ENCODE measurements at regions not wholly inside any gene's neighbourhood (a gene's known extent, or its start where the extent isn't known, plus 50 kb on each side); places are given as distances from the start of the nearest gene placed in this dataset.

GRCh38 chr13:87837522-87837921, 166.4 kb downstream of the SLITRK5 start:
- no peaks in the 10 kb centered on the region for H3K4me1 Mint-ChIP-seq
- no peaks in the 10 kb centered on the region for H3K27me3 Mint-ChIP-seq
- H3K4me3 Mint-ChIP-seq, result no peak overlapping the region
- no peaks in the 10 kb centered on the region for H3K36me3 Mint-ChIP-seq
- no peak overlapping the region for H3K27ac Mint-ChIP-seq
- DNase-seq, result no peak
- peaks cover 3% of the 10 kb centered on the region for H3K9me3 Mint-ChIP-seq

- Mint-ChIP-seq H3K36me3 (no peaks in the 10 kb centered on the region), H3K27ac (no peak overlapping the region), H3K27me3 (no peaks in the 10 kb centered on the region), H3K9me3 (peaks cover 3% of the 10 kb centered on the region), H3K4me1 (no peaks in the 10 kb centered on the region), H3K4me3 (no peak overlapping the region)
- DNase-seq, result no peak
Observed at GRCh38 chr13:87837946-87838345, 166.8 kb downstream of the SLITRK5 start.

GRCh38 chr13:87851410-87851809, 180.2 kb downstream of the SLITRK5 start:
- Mint-ChIP-seq H3K4me1 (no peaks in the 10 kb centered on the region), H3K27ac (no peak overlapping the region), H3K27me3 (no peaks in the 10 kb centered on the region), H3K4me3 (no peak overlapping the region), H3K9me3 (peaks cover 14% of the 10 kb centered on the region), H3K36me3 (no peaks in the 10 kb centered on the region)
- no peak for DNase-seq

- no peaks in the 10 kb centered on the region for H3K4me1 Mint-ChIP-seq
- no peak for DNase-seq
- H3K27me3 Mint-ChIP-seq, result no peaks in the 10 kb centered on the region
- H3K36me3 Mint-ChIP-seq, result no peaks in the 10 kb centered on the region
- H3K27ac Mint-ChIP-seq, result no peak overlapping the region
- H3K4me3 Mint-ChIP-seq, result no peak overlapping the region
- peaks cover 17% of the 10 kb centered on the region for H3K9me3 Mint-ChIP-seq
Observed at GRCh38 chr13:87855553-87855952, 184.4 kb downstream of the SLITRK5 start.

GRCh38 chr13:87859261-87859660, 188.1 kb downstream of the SLITRK5 start:
- no peaks in the 10 kb centered on the region for H3K27me3 Mint-ChIP-seq
- H3K9me3 Mint-ChIP-seq, result peaks cover 3% of the 10 kb centered on the region
- DNase-seq, result no peak
- no peak overlapping the region for H3K4me3 Mint-ChIP-seq
- no peaks in the 10 kb centered on the region for H3K4me1 Mint-ChIP-seq
- no peak overlapping the region for H3K27ac Mint-ChIP-seq
- H3K36me3 Mint-ChIP-seq, result no peaks in the 10 kb centered on the region

GRCh38 chr13:87867426-87867825, 196.3 kb downstream of the SLITRK5 start:
- H3K27me3 Mint-ChIP-seq, result no peaks in the 10 kb centered on the region
- no peak overlapping the region for H3K27ac Mint-ChIP-seq
- DNase-seq, result no peak
- H3K9me3 Mint-ChIP-seq, result peaks cover 1% of the 10 kb centered on the region
- no peaks in the 10 kb centered on the region for H3K4me1 Mint-ChIP-seq
- H3K36me3 Mint-ChIP-seq, result no peaks in the 10 kb centered on the region
- H3K4me3 Mint-ChIP-seq, result no peak overlapping the region

GRCh38 chr13:87868731-87869130, 197.6 kb downstream of the SLITRK5 start:
- Mint-ChIP-seq H3K36me3 (no peaks in the 10 kb centered on the region), H3K27me3 (no peaks in the 10 kb centered on the region), H3K4me3 (no peak overlapping the region), H3K4me1 (no peaks in the 10 kb centered on the region), H3K9me3 (peaks cover 1% of the 10 kb centered on the region), H3K27ac (no peak overlapping the region)
- DNase-seq, result no peak

- Mint-ChIP-seq H3K9me3 (peaks cover 2% of the 10 kb centered on the region), H3K27me3 (no peaks in the 10 kb centered on the region), H3K4me1 (no peaks in the 10 kb centered on the region), H3K36me3 (no peaks in the 10 kb centered on the region), H3K27ac (no peak overlapping the region), H3K4me3 (no peak overlapping the region)
- DNase-seq, result no peak
Observed at GRCh38 chr13:87872813-87873212, 201.6 kb downstream of the SLITRK5 start.

GRCh38 chr13:87877477-87877876, 206.3 kb downstream of the SLITRK5 start:
- Mint-ChIP-seq H3K27me3 (no peaks in the 10 kb centered on the region), H3K4me1 (no peaks in the 10 kb centered on the region), H3K36me3 (no peaks in the 10 kb centered on the region), H3K9me3 (peaks cover 2% of the 10 kb centered on the region), H3K4me3 (no peak overlapping the region), H3K27ac (no peak overlapping the region)
- DNase-seq, result no peak

GRCh38 chr13:87878706-87879105, 207.5 kb downstream of the SLITRK5 start:
- H3K36me3 Mint-ChIP-seq, result no peaks in the 10 kb centered on the region
- no peak overlapping the region for H3K4me3 Mint-ChIP-seq
- no peaks in the 10 kb centered on the region for H3K27me3 Mint-ChIP-seq
- H3K27ac Mint-ChIP-seq, result no peak overlapping the region
- peaks cover 2% of the 10 kb centered on the region for H3K9me3 Mint-ChIP-seq
- no peaks in the 10 kb centered on the region for H3K4me1 Mint-ChIP-seq
- no peak for DNase-seq

GRCh38 chr13:87884884-87885283, 213.7 kb downstream of the SLITRK5 start:
- peaks cover 5% of the 10 kb centered on the region for H3K9me3 Mint-ChIP-seq
- no peaks in the 10 kb centered on the region for H3K36me3 Mint-ChIP-seq
- DNase-seq, result no peak
- H3K27me3 Mint-ChIP-seq, result no peaks in the 10 kb centered on the region
- no peak overlapping the region for H3K4me3 Mint-ChIP-seq
- no peaks in the 10 kb centered on the region for H3K4me1 Mint-ChIP-seq
- no peak overlapping the region for H3K27ac Mint-ChIP-seq

- Mint-ChIP-seq H3K4me3 (no peak overlapping the region), H3K27ac (no peak overlapping the region), H3K4me1 (no peaks in the 10 kb centered on the region), H3K36me3 (no peaks in the 10 kb centered on the region), H3K9me3 (peaks cover 7% of the 10 kb centered on the region), H3K27me3 (no peaks in the 10 kb centered on the region)
- DNase-seq, result no peak
Observed at GRCh38 chr13:87887459-87888123, 216.4 kb downstream of the SLITRK5 start.

GRCh38 chr13:87889254-87889653, 218.1 kb downstream of the SLITRK5 start:
- Mint-ChIP-seq H3K27ac (no peak overlapping the region), H3K4me1 (no peaks in the 10 kb centered on the region), H3K9me3 (peaks cover 7% of the 10 kb centered on the region), H3K27me3 (no peaks in the 10 kb centered on the region), H3K36me3 (no peaks in the 10 kb centered on the region), H3K4me3 (no peak overlapping the region)
- DNase-seq, result no peak

- Mint-ChIP-seq H3K9me3 (peaks cover 3% of the 10 kb centered on the region), H3K36me3 (no peaks in the 10 kb centered on the region), H3K27me3 (no peaks in the 10 kb centered on the region), H3K4me3 (no peak overlapping the region), H3K4me1 (no peaks in the 10 kb centered on the region), H3K27ac (no peak overlapping the region)
- no peak for DNase-seq
Observed at GRCh38 chr13:87893186-87893585, 222.0 kb downstream of the SLITRK5 start.

- no peaks in the 10 kb centered on the region for H3K36me3 Mint-ChIP-seq
- no peak for DNase-seq
- H3K9me3 Mint-ChIP-seq, result peaks cover 3% of the 10 kb centered on the region
- no peaks in the 10 kb centered on the region for H3K27me3 Mint-ChIP-seq
- H3K4me3 Mint-ChIP-seq, result no peak overlapping the region
- no peak overlapping the region for H3K27ac Mint-ChIP-seq
- no peaks in the 10 kb centered on the region for H3K4me1 Mint-ChIP-seq
Observed at GRCh38 chr13:87894059-87894458, 222.9 kb downstream of the SLITRK5 start.

- Mint-ChIP-seq H3K27me3 (no peaks in the 10 kb centered on the region), H3K36me3 (no peaks in the 10 kb centered on the region), H3K4me3 (no peak overlapping the region), H3K9me3 (no peaks in the 10 kb centered on the region), H3K4me1 (no peaks in the 10 kb centered on the region), H3K27ac (no peak overlapping the region)
- no peak for DNase-seq
Observed at GRCh38 chr13:87903553-87903952, 232.4 kb downstream of the SLITRK5 start.

Measured in activated naive CD8-positive, alpha-beta T cell treated with anti-CD3 and anti-CD28 coated beads for 36 hours (primary cell).